Fibroblast of lung (primary cell): ENCODE measurements at regions not wholly inside any gene's neighbourhood (a gene's known extent, or its start where the extent isn't known, plus 50 kb on each side); places are given as distances from the start of the nearest gene placed in this dataset.

Experiments
- DNase-seq, 2 donors: peaks; one replicate each; pipeline versions ENCODE4 v3.0.0 to v3.0.0-alpha.2; 2010; ENCODE audit warnings: low read depth in 2 of 2
- H2AFZ ChIP-seq: 2 replicates; pipeline ENCODE4 v1.5.1; 2012; ENCODE audit warnings: low read length, control low read depth, inconsistent platforms
- H3K27ac ChIP-seq: 2 replicates; pipeline ENCODE4 v1.5.1; 2011; ENCODE audit warnings: low read length, control low read depth; ENCODE audit not compliant: insufficient read depth
- H3K27me3 ChIP-seq: 2 replicates; pipeline ENCODE4 v1.5.1; 2011; ENCODE audit warnings: mild to moderate bottlenecking, low read length; ENCODE audit not compliant: control insufficient read depth, insufficient read depth
- H3K36me3 ChIP-seq: 2 replicates; pipeline ENCODE4 v1.5.1; 2011; ENCODE audit warnings: low read length; ENCODE audit not compliant: control insufficient read depth, insufficient read depth
- H3K4me1 ChIP-seq: 2 replicates; pipeline ENCODE4 v1.5.1; 2011; ENCODE audit warnings: low read length; ENCODE audit not compliant: control insufficient read depth, insufficient read depth; ENCODE audit errors: extremely low read depth
- H3K4me2 ChIP-seq: 2 replicates; pipeline ENCODE4 v1.5.1; 2011; ENCODE audit warnings: low read length, control low read depth; ENCODE audit not compliant: insufficient read depth; ENCODE audit errors: extremely low read depth
- H3K4me3 ChIP-seq, 4 experiments: fragments of 200-600 bp in 1 of 4; sonication (generic) in 1 of 4; replicated peaks in 1 of 4; 2 replicates each; pipeline ENCODE4 v1.5.1; 2011 to 2016; ENCODE audit warnings: low read length in 4 of 4, low read depth in 3 of 4, mild to moderate bottlenecking in 3 of 4, control low read depth in 2 of 4, inconsistent platforms in 1 of 4, mixed read lengths in 1 of 4; ENCODE audit not compliant: insufficient read depth in 1 of 4; ENCODE audit errors: control extremely low read depth in 1 of 4
- H3K79me2 ChIP-seq: 2 replicates; pipeline ENCODE4 v1.5.1; 2012; ENCODE audit warnings: mild to moderate bottlenecking, low read length, inconsistent platforms; ENCODE audit not compliant: control insufficient read depth, insufficient read depth
- H3K9ac ChIP-seq: 2 replicates; pipeline ENCODE4 v1.5.1; 2011; ENCODE audit warnings: mild to moderate bottlenecking, low read length, control low read depth; ENCODE audit not compliant: insufficient read depth
- H3K9me3 ChIP-seq: 2 replicates; pipeline ENCODE4 v1.5.1; 2012; ENCODE audit warnings: low read depth, low read length; ENCODE audit not compliant: control insufficient read depth, insufficient read depth
- H4K20me1 ChIP-seq: 2 replicates; pipeline ENCODE4 v1.5.1; 2011; ENCODE audit warnings: low read length; ENCODE audit not compliant: control insufficient read depth, insufficient read depth; ENCODE audit errors: extremely low read depth
- EZH2 ChIP-seq: IDR thresholded peaks from 2 replicates; pipeline ENCODE4 v1.5.1; 2012; ENCODE audit warnings: low read length, control low read depth, mild to moderate bottlenecking; ENCODE audit errors: missing control alignments
- TF ChIP-seq, protein P1 (sequence below), 2 donors: IDR thresholded peaks in 1 of 2; conservative IDR thresholded peaks in 1 of 2; 1 replicate in 1 of 2; 2 replicates in 1 of 2; pipeline ENCODE4 v1.5.1; 2011 to 2012; ENCODE audit warnings: low read length in 2 of 2, control low read depth in 1 of 2, inconsistent platforms in 1 of 2, low read depth in 1 of 2, mild to moderate bottlenecking in 1 of 2

DNA sequence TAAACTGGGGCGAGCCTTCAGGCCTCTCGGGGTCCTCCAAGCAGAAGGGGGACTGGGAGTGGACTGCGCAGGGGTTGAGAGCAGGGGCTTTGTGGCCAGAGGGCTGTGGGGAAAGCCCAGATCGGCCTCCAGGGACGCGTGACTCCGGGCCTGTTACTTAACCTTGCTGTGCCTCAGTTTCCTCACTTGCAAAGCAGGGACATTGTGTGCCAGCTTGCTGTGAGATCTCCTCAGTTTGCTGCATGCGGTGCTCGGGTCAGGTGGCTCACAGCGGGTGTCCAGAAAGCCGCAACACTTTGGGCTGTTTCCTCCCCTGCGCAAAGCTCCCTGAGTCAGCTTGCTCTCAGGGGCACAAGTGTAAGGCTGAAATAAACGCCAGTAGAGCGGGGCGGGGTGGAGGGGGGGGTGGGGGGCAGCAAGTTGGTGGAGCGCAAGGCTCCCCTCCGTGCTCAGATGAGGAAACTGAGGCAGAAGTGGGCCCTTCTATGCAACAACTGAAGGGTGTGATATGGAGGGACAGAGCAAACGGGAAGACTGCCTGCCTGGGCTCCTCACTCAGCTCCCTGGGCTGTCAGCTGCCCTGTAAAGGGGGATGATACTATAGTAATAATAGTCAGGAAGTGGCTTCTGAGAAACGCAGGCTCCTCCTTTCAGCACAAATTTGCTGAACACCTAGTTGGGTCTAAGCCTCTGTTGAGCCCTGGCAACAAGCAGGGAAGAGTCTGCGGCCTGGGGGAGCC lies 101.0 kb downstream of the HMX1 start:
- no peak overlapping the region for H3K27ac ChIP-seq
- H3K4me3 ChIP-seq, result no peak overlapping the region
- no peaks in the 10 kb centered on the region for H3K9me3 ChIP-seq
- H3K4me2 ChIP-seq, result no peak overlapping the region
- H3K9ac ChIP-seq, result no peak overlapping the region
- no peak for TF ChIP-seq EZH2
- TF ChIP-seq, protein P1, sequence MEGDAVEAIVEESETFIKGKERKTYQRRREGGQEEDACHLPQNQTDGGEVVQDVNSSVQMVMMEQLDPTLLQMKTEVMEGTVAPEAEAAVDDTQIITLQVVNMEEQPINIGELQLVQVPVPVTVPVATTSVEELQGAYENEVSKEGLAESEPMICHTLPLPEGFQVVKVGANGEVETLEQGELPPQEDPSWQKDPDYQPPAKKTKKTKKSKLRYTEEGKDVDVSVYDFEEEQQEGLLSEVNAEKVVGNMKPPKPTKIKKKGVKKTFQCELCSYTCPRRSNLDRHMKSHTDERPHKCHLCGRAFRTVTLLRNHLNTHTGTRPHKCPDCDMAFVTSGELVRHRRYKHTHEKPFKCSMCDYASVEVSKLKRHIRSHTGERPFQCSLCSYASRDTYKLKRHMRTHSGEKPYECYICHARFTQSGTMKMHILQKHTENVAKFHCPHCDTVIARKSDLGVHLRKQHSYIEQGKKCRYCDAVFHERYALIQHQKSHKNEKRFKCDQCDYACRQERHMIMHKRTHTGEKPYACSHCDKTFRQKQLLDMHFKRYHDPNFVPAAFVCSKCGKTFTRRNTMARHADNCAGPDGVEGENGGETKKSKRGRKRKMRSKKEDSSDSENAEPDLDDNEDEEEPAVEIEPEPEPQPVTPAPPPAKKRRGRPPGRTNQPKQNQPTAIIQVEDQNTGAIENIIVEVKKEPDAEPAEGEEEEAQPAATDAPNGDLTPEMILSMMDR (conservative IDR thresholded peaks at IDR 0.05 in 1 of 2, IDR thresholded peaks at IDR 0.05 in 1 of 2; ENCODE audit: low read depth in 1 of 2, low read length in 2 of 2), result no peak
- no peak overlapping the region for H2AFZ ChIP-seq
- no peaks in the 10 kb centered on the region for H3K27me3 ChIP-seq
- no peaks in the 10 kb centered on the region for H3K4me1 ChIP-seq
- H3K79me2 ChIP-seq, result no peaks in the 10 kb centered on the region
- DNase-seq, result no peak
- no peaks in the 10 kb centered on the region for H4K20me1 ChIP-seq
- no peaks in the 10 kb centered on the region for H3K36me3 ChIP-seq

DNA sequence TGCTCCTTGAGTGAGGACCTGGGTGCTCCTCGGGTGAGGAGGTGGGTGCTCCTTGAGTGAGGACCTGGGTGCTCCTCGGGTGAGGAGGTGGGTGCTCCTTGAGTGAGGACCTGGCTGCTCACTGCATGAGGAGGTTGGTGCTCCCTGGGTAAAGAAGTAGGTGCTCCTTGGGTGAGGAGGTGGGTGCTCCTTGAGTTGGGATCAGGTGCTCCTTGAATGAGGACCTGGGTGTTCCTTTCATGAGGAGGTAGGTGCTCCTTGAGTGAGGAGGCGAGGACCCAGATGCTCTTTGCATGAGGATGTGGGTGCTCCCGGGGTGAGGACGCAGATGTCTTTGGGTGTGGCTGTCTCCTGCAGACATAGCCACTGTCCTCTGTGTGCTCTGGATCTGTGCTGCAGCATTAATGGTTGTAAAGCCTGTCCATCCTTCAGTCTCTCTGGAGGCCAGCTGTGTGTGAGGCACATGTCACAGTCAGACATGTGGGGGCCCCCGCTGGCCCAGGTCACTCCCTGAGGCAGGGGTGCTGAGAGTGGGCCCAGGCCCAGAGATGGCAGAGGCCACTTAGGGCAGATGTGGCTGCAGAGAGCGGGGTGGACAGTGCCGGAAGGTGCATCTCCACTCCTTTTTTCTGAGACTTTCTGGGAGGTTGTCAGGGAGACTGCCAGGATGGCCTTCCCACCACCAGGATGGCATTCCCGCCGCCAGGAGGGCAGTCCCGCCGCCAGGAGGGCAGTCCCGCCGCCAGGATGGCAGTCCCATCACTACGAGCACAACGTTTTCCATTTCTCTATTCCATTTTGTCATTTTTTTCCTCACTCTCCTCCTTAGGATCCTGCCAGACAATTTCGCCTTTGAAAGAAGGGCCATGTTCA lies 101.8 kb downstream of the HMX1 start:
- Histone ChIP-seq H3K9me3 (no peaks in the 10 kb centered on the region), H2AFZ (no peak overlapping the region), H3K36me3 (no peaks in the 10 kb centered on the region), H3K9ac (no peak overlapping the region), H3K4me3 (no peak overlapping the region), H3K27ac (no peak overlapping the region), H4K20me1 (no peaks in the 10 kb centered on the region), H3K4me2 (no peak overlapping the region), H3K4me1 (no peaks in the 10 kb centered on the region), H3K79me2 (no peaks in the 10 kb centered on the region), H3K27me3 (no peaks in the 10 kb centered on the region)
- TF ChIP-seq, protein P1 (conservative IDR thresholded peaks at IDR 0.05 in 1 of 2, IDR thresholded peaks at IDR 0.05 in 1 of 2; ENCODE audit: low read depth in 1 of 2, low read length in 2 of 2), result no peak
- no peak for TF ChIP-seq EZH2
- DNase-seq, result no peak

- Histone ChIP-seq H4K20me1 (no peaks in the 10 kb centered on the region), H3K36me3 (no peaks in the 10 kb centered on the region), H3K27ac (no peak overlapping the region), H3K27me3 (no peaks in the 10 kb centered on the region), H3K9me3 (no peaks in the 10 kb centered on the region), H3K9ac (no peak overlapping the region), H2AFZ (no peak overlapping the region), H3K4me1 (no peaks in the 10 kb centered on the region), H3K4me3 (no peak overlapping the region), H3K79me2 (no peaks in the 10 kb centered on the region), H3K4me2 (no peak overlapping the region)
- TF ChIP-seq, protein P1 (conservative IDR thresholded peaks at IDR 0.05 in 1 of 2, IDR thresholded peaks at IDR 0.05 in 1 of 2; ENCODE audit: low read depth in 1 of 2, low read length in 2 of 2), result no peak
- no peak for TF ChIP-seq EZH2
- no peak for DNase-seq
Observed at GRCh38 chr4:8768357-8768999, 103.2 kb downstream of the HMX1 start.
